H1 (cell line): ENCODE measurements at regions not wholly inside any gene's neighbourhood (a gene's known extent, or its start where the extent isn't known, plus 50 kb on each side); places are given as distances from the start of the nearest gene placed in this dataset.

Source experiments
- CTCF ChIA-PET: fragments of 300-600 bp; sonication (Branson Sonifier 250); formaldehyde crosslinking; loops from one replicate; lab custom pipeline; 2021; ENCODE audit not compliant: partially characterized antibody; lab: Charles Lee
- POLR2A ChIA-PET: fragments of 300-600 bp; sonication (Branson Sonifier 250); formaldehyde crosslinking; loops from one replicate; lab custom pipeline; 2021; ENCODE audit warnings: inconsistent platforms; ENCODE audit not compliant: partially characterized antibody; lab: Charles Lee
- DNase-seq, 2 experiments: peaks; one replicate each; pipeline versions ENCODE4 v3.0.0 to v3.0.0-alpha.2; 2010 to 2022; ENCODE audit warnings: low spot score in 2 of 2, low read depth in 1 of 2, mixed read lengths in 1 of 2
- FAIRE-seq: peaks from 2 replicates; lab custom pipeline; 2011; peaks lifted over from hg19 to GRCh38; lab: Jason Lieb, UNC
- H2AFZ ChIP-seq: 2 replicates; pipeline ENCODE4 v1.8.1; 2012; ENCODE audit warnings: low read length, inconsistent platforms
- H2AK5ac ChIP-seq: 2 replicates; pipeline ENCODE4 v1.6.1; 2013; ENCODE audit warnings: low read depth, low read length
- H2BK120ac ChIP-seq: replicated peaks from 2 replicates; pipeline ENCODE3; 2013; ENCODE audit warnings: low read depth, low read length, inconsistent platforms
- H2BK12ac ChIP-seq: 2 replicates; pipeline ENCODE4 v1.6.1; 2013; ENCODE audit warnings: low read depth, low read length
- H2BK15ac ChIP-seq: 2 replicates; pipeline ENCODE4 v1.6.1; 2013; ENCODE audit warnings: low read length
- H2BK20ac ChIP-seq: 2 replicates; pipeline ENCODE4 v1.6.1; 2013; ENCODE audit warnings: low read length
- H2BK5ac ChIP-seq: 2 replicates; pipeline ENCODE4 v1.6.1; 2013; ENCODE audit warnings: low read depth, low read length
- H3K14ac ChIP-seq: 2 replicates; pipeline ENCODE4 v1.6.1; 2013; ENCODE audit warnings: inconsistent platforms; ENCODE audit not compliant: insufficient read length
- H3K18ac ChIP-seq: 2 replicates; pipeline ENCODE4 v1.6.1; 2013; ENCODE audit warnings: low read length; ENCODE audit errors: extremely low read depth
- H3K23ac ChIP-seq: 2 replicates; pipeline ENCODE4 v1.6.1; 2013; ENCODE audit warnings: inconsistent platforms; ENCODE audit not compliant: insufficient read length
- H3K23me2 ChIP-seq: 2 replicates; pipeline ENCODE4 v1.6.1; 2013; ENCODE audit warnings: low read depth, low read length
- H3K27ac ChIP-seq: 2 replicates; pipeline ENCODE4 v1.6.1; 2011; ENCODE audit warnings: low read depth, low read length, inconsistent platforms
- H3K27me3 ChIP-seq, 4 experiments: replicated peaks in 1 of 4; 1 replicate in 1 of 4; 2 replicates in 3 of 4; pipeline versions ENCODE4 v1.6.1 to v1.8.1; 2011 to 2013; ENCODE audit warnings: low read length in 3 of 4, mild to moderate bottlenecking in 3 of 4, inconsistent platforms in 2 of 4, mixed read lengths in 2 of 4, moderate library complexity in 1 of 4; ENCODE audit not compliant: control insufficient read depth in 3 of 4, insufficient read depth in 3 of 4; ENCODE audit errors: extremely low read depth in 1 of 4
- H3K36me3 ChIP-seq, 4 experiments: 2 replicates each; pipeline versions ENCODE4 v1.6.1 to v1.8.1; 2011 to 2013; ENCODE audit warnings: mild to moderate bottlenecking in 4 of 4, low read length in 3 of 4, moderate library complexity in 2 of 4, control low read depth in 1 of 4, inconsistent platforms in 1 of 4; ENCODE audit not compliant: insufficient read depth in 4 of 4, control insufficient read depth in 2 of 4
- H3K4ac ChIP-seq: replicated peaks from 2 replicates; pipeline ENCODE3; 2013; ENCODE audit warnings: low read length, low read depth, mixed read lengths, inconsistent platforms; ENCODE audit not compliant: insufficient read length
- H3K4me1 ChIP-seq, 4 experiments: replicated peaks in 1 of 4; 1 replicate in 1 of 4; 2 replicates in 3 of 4; pipeline versions ENCODE4 v1.6.1 to v1.8.1; 2011 to 2013; ENCODE audit warnings: low read length in 3 of 4, inconsistent platforms in 2 of 4, mixed read lengths in 1 of 4; ENCODE audit not compliant: insufficient read depth in 4 of 4, control insufficient read depth in 3 of 4
- H3K4me2 ChIP-seq, 2 experiments: 2 replicates each; pipeline versions ENCODE4 v1.6.1 to v1.8.1; 2011 to 2013; ENCODE audit warnings: low read depth in 2 of 2, low read length in 2 of 2, control low read depth in 1 of 2, inconsistent platforms in 1 of 2, mild to moderate bottlenecking in 1 of 2; ENCODE audit not compliant: insufficient read depth in 1 of 2
- H3K4me3 ChIP-seq, 4 experiments: fragments of 200-600, 300-600 bp in 1 of 4; sonication (generic), shearing (Covaris generic), sonication (Bioruptor Twin) in 1 of 4; 2 replicates each; pipeline versions ENCODE4 v1.5.1 to v1.8.1; 2011 to 2016; ENCODE audit warnings: low read length in 4 of 4, low read depth in 3 of 4, control low read depth in 2 of 4, inconsistent platforms in 2 of 4, mild to moderate bottlenecking in 2 of 4, mixed read lengths in 1 of 4, moderate library complexity in 1 of 4; ENCODE audit not compliant: insufficient read depth in 2 of 4; ENCODE audit errors: extremely low read depth in 1 of 4
- H3K56ac ChIP-seq: replicated peaks from 2 replicates; pipeline ENCODE3; 2013; ENCODE audit warnings: low read depth, mild to moderate bottlenecking, mixed read lengths, low read length, inconsistent platforms; ENCODE audit not compliant: insufficient read length
- H3K79me1 ChIP-seq: 2 replicates; pipeline ENCODE4 v1.6.1; 2013; ENCODE audit warnings: low read depth, low read length, control low read depth
- H3K79me2 ChIP-seq, 2 experiments: 2 replicates each; pipeline versions ENCODE4 v1.6.1 to v1.8.1; 2012 to 2013; ENCODE audit warnings: low read length in 2 of 2, mild to moderate bottlenecking in 2 of 2, inconsistent platforms in 1 of 2; ENCODE audit not compliant: insufficient read depth in 2 of 2, control insufficient read depth in 1 of 2
- H3K9ac ChIP-seq, 4 experiments: replicated peaks in 1 of 4; 1 replicate in 1 of 4; 2 replicates in 3 of 4; pipeline versions ENCODE4 v1.6.1 to v1.8.1; 2011 to 2013; ENCODE audit warnings: low read depth in 3 of 4, low read length in 3 of 4, control low read depth in 2 of 4, mild to moderate bottlenecking in 2 of 4, moderate library complexity in 2 of 4, inconsistent platforms in 1 of 4; ENCODE audit errors: extremely low read depth in 1 of 4
- H3K9me3 ChIP-seq, 2 experiments: 2 replicates each; pipeline versions ENCODE4 v1.6.1 to v1.8.1; 2012 to 2013; ENCODE audit warnings: mild to moderate bottlenecking in 2 of 2, moderate library complexity in 2 of 2, control low read depth in 1 of 2, inconsistent platforms in 1 of 2, low read depth in 1 of 2, low read length in 1 of 2, mixed read lengths in 1 of 2; ENCODE audit not compliant: insufficient read depth in 2 of 2
- H4K20me1 ChIP-seq, 2 experiments: replicated peaks in 1 of 2; 2 replicates each; pipeline versions ENCODE3 to v1.8.1; 2011 to 2013; ENCODE audit warnings: inconsistent platforms in 2 of 2, low read length in 2 of 2, mild to moderate bottlenecking in 1 of 2; ENCODE audit not compliant: insufficient read depth in 2 of 2, control insufficient read depth in 1 of 2
- H4K5ac ChIP-seq: 2 replicates; pipeline ENCODE4 v1.6.1; 2013; ENCODE audit warnings: low read length, low read depth, mixed read lengths, inconsistent platforms; ENCODE audit not compliant: insufficient read length
- H4K8ac ChIP-seq: 2 replicates; pipeline ENCODE4 v1.8.0; 2013; ENCODE audit warnings: mild to moderate bottlenecking, moderate library complexity, low read length, inconsistent platforms; ENCODE audit not compliant: insufficient read depth; ENCODE audit errors: extremely low read depth
- H4K91ac ChIP-seq: replicated peaks from 2 replicates; pipeline ENCODE3; 2013; ENCODE audit warnings: low read length, mixed read lengths, inconsistent platforms; ENCODE audit not compliant: insufficient read length
- BCL11A ChIP-seq, 2 experiments: IDR thresholded peaks; one replicate each; pipeline ENCODE4 v1.6.1; 2011; ENCODE audit warnings: low read depth in 2 of 2, low read length in 2 of 2, mild to moderate bottlenecking in 2 of 2
- FOSL1 ChIP-seq: IDR thresholded peaks from 2 replicates; pipeline ENCODE4 v1.6.1; 2011; ENCODE audit warnings: mild to moderate bottlenecking, low read depth, low read length, moderate library complexity; ENCODE audit not compliant: insufficient read depth
- KDM5A ChIP-seq: fragments of 200-600 bp; IDR thresholded peaks from 2 replicates; pipeline ENCODE4 v1.7.1; 2012; ENCODE audit warnings: mild to moderate bottlenecking, low read length, inconsistent platforms, mixed read lengths
- POU5F1 ChIP-seq: IDR thresholded peaks from 2 replicates; pipeline ENCODE4 v1.6.1; 2011; ENCODE audit warnings: low read depth, mild to moderate bottlenecking, low read length, moderate library complexity
- RAD21 ChIP-seq, 2 experiments: IDR thresholded peaks in 1 of 2; conservative IDR thresholded peaks in 1 of 2; 2 replicates each; pipeline ENCODE4 v1.6.1; 2011; ENCODE audit warnings: low read depth in 2 of 2, low read length in 2 of 2, improper control_type of control experiment in 1 of 2, inconsistent platforms in 1 of 2, mild to moderate bottlenecking in 1 of 2, moderate library complexity in 1 of 2
- RNF2 ChIP-seq: fragments of 200-900, 300-1000 bp; sonication (generic); IDR thresholded peaks from 2 replicates; pipeline ENCODE4 v1.7.1; 2016; ENCODE audit warnings: borderline replicate concordance, low read depth, mild to moderate bottlenecking, antibody characterized with exemption, low read length; ENCODE audit not compliant: poor library complexity, severe bottlenecking; ENCODE audit errors: missing control alignments
- SAP30 ChIP-seq: fragments of 300-600 bp; sonication (generic); IDR thresholded peaks from 2 replicates; pipeline ENCODE4 v1.7.1; 2012; ENCODE audit warnings: low read length, moderate library complexity, mild to moderate bottlenecking, inconsistent platforms; ENCODE audit not compliant: insufficient read depth, insufficient replicate concordance
- SIX5 ChIP-seq: IDR thresholded peaks from 2 replicates; pipeline ENCODE4 v1.6.1; 2011; ENCODE audit warnings: mild to moderate bottlenecking, low read depth, low read length
- SP4 ChIP-seq: IDR thresholded peaks from 2 replicates; pipeline ENCODE4 v1.6.1; 2012; ENCODE audit warnings: low read length, inconsistent platforms
- SRF ChIP-seq: IDR thresholded peaks from 2 replicates; pipeline ENCODE4 v1.6.1; 2011; ENCODE audit warnings: mild to moderate bottlenecking, low read depth, low read length, moderate library complexity
- SUZ12 ChIP-seq: fragments of 200-600 bp; sonication (generic); IDR thresholded peaks from 2 replicates; pipeline ENCODE4 v1.6.1; 2012; ENCODE audit warnings: mild to moderate bottlenecking, inconsistent platforms, low read length, moderate library complexity, mixed read lengths
- WGBS, 2 experiments: shearing (Covaris generic) in 1 of 2; methylation state at CpG; one replicate each; pipeline versions ENCODE4 v1.1.6 to v1.1.7; 2013 to 2015; ENCODE audit warnings: low lambda C conversion rate in 2 of 2, mixed read lengths in 2 of 2, inconsistent platforms in 1 of 2, low coverage in 1 of 2, missing lambda C conversion rate in 1 of 2; ENCODE audit not compliant: insufficient replicate concordance in 2 of 2, insufficient coverage in 1 of 2, insufficient read length in 1 of 2; ENCODE audit errors: extremely low coverage in 1 of 2, missing lambda C conversion rate in 1 of 2; 5-methylcytosine and 5-hydroxymethylcytosine counted together
- TF ChIP-seq, protein P1 (sequence below): IDR thresholded peaks from 2 replicates; pipeline ENCODE4 v1.6.1; 2012; ENCODE audit warnings: low read length, inconsistent platforms

DNA sequence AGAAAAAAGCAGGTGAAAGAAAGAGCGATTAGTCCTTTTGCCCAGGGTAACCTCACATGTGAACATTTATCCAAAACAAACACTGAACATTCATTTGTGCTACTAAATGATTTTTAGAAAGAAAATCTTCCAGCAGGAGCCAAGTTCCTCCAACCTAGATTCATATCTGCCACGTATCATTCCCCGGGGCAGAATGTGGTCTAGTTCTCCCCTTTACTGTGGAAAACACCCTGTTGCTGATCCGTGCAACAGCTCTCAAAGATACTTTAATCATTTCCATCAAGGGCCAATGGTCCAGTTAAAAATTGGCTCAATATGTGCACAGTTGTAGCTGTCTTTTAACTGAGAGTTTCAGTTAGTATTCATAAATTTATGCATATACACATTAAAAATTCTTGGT is 479.1 kb downstream of the ATP23 start:
- Histone ChIP-seq H3K4me3 (no peak overlapping the region), H3K23ac (no peak overlapping the region), H2BK15ac (no peak overlapping the region), H4K20me1 (no peaks in the 10 kb centered on the region), H2BK120ac (no peak overlapping the region), H3K4me2 (no peak overlapping the region), H3K4me1 (peaks cover 2 to 18% (median 6%) of the 10 kb centered on the region in 4 experiments; a peak in 6 of 7 replicates), H3K9me3 (no peaks in the 10 kb centered on the region), H3K9ac (no peak overlapping the region), H3K56ac (no peak overlapping the region), H3K4ac (no peak overlapping the region), H3K23me2 (no peaks in the 10 kb centered on the region), H3K36me3 (no peaks in the 10 kb centered on the region), H3K27me3 (0 out of 7 replicates have a peak, but pooled peaks cover 0 to 2% (median 0%) of the 10 kb centered on the region in 4 experiments), H4K5ac (no peak overlapping the region), H3K14ac (no peak overlapping the region), H3K27ac (no peak overlapping the region), H2BK12ac (no peak overlapping the region), H2BK5ac (no peak overlapping the region), H3K18ac (no peak overlapping the region), H4K8ac (no peak overlapping the region), H2AK5ac (no peak overlapping the region), H4K91ac (no peak overlapping the region), H2AFZ (no peak overlapping the region), H3K79me2 (no peaks in the 10 kb centered on the region), H3K79me1 (no peaks in the 10 kb centered on the region), H2BK20ac (no peak overlapping the region)
- FAIRE-seq (no peak), DNase-seq (no peak)
- 82% methylated on average over 4 of the region's 4 CpGs; no CpG with 5 or more reads in 1 of the 2 experiments for WGBS, 2 experiments
- ChIA-PET POLR2A (no interaction called here), CTCF (interaction anchor here (2.0 kb wide), 1 partner anchor 24 kb away, joined by 8 read pairs; no protein-coding TSS in a partner anchor)
- TF ChIP-seq BCL11A (IDR thresholded peaks at IDR 0.05; ENCODE audit: low read depth in 2 of 2, low read length in 2 of 2) (no peak), SAP30 (no peak), SUZ12 (no peak), KDM5A (no peak), RAD21 (IDR thresholded peaks at IDR 0.05 in 1 of 2, conservative IDR thresholded peaks at IDR 0.05 in 1 of 2; ENCODE audit: low read depth in 2 of 2, low read length in 2 of 2) (no peak), RNF2 (no peak), SIX5 (no peak), POU5F1 (no peak), SRF (no peak), SP4 (no peak), FOSL1 (no peak)
- TF ChIP-seq, protein P1, sequence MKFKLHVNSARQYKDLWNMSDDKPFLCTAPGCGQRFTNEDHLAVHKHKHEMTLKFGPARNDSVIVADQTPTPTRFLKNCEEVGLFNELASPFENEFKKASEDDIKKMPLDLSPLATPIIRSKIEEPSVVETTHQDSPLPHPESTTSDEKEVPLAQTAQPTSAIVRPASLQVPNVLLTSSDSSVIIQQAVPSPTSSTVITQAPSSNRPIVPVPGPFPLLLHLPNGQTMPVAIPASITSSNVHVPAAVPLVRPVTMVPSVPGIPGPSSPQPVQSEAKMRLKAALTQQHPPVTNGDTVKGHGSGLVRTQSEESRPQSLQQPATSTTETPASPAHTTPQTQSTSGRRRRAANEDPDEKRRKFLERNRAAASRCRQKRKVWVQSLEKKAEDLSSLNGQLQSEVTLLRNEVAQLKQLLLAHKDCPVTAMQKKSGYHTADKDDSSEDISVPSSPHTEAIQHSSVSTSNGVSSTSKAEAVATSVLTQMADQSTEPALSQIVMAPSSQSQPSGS: no peak
